H9 (cell line): ENCODE measurements at regions not wholly inside any gene's neighbourhood (a gene's known extent, or its start where the extent isn't known, plus 50 kb on each side); places are given as distances from the start of the nearest gene placed in this dataset.

Experiments
- DNase-seq: peaks from one replicate; pipeline ENCODE4 v3.0.0-alpha.2; 2017
- H2AFZ ChIP-seq: one replicate; pipeline ENCODE4 v1.6.1; 2013; ENCODE audit warnings: mild to moderate bottlenecking, low read length, control low read depth, moderate library complexity
- H2AK5ac ChIP-seq: 2 replicates; pipeline ENCODE4 v1.6.1; 2013; ENCODE audit warnings: low read length, control low read depth, mixed read lengths; ENCODE audit not compliant: insufficient read length
- H2BK120ac ChIP-seq: one replicate; pipeline ENCODE4 v1.6.1; 2013; ENCODE audit warnings: low read depth, mild to moderate bottlenecking, low read length, control low read depth, inconsistent platforms; ENCODE audit not compliant: poor library complexity, severe bottlenecking
- H2BK12ac ChIP-seq: 2 replicates; pipeline ENCODE4 v1.6.1; 2013; ENCODE audit warnings: low read length, control low read depth, mixed read lengths, low read depth; ENCODE audit not compliant: insufficient read length
- H2BK15ac ChIP-seq: 2 replicates; pipeline ENCODE4 v1.6.1; 2013; ENCODE audit warnings: low read depth, low read length, control low read depth
- H2BK20ac ChIP-seq: one replicate; pipeline ENCODE4 v1.6.1; 2013; ENCODE audit warnings: low read depth, mild to moderate bottlenecking, low read length, control low read depth, inconsistent platforms; ENCODE audit not compliant: poor library complexity, severe bottlenecking
- H2BK5ac ChIP-seq: 2 replicates; pipeline ENCODE4 v1.6.1; 2013; ENCODE audit warnings: low read length, control low read depth, mixed read lengths; ENCODE audit not compliant: insufficient read length
- H3K14ac ChIP-seq: 2 replicates; pipeline ENCODE4 v1.6.1; 2013; ENCODE audit warnings: low read length, control low read depth; ENCODE audit not compliant: insufficient read depth
- H3K18ac ChIP-seq: 2 replicates; pipeline ENCODE4 v1.6.1; 2013; ENCODE audit warnings: low read depth, mild to moderate bottlenecking, mixed read lengths, low read length, control low read depth; ENCODE audit not compliant: insufficient read length
- H3K23ac ChIP-seq: 2 replicates; pipeline ENCODE4 v1.6.1; 2013; ENCODE audit warnings: low read length, control low read depth, mixed read lengths, low read depth; ENCODE audit not compliant: insufficient read length
- H3K23me2 ChIP-seq: 2 replicates; pipeline ENCODE4 v1.6.1; 2013; ENCODE audit warnings: low read depth, mild to moderate bottlenecking, mixed read lengths, low read length, control low read depth; ENCODE audit not compliant: insufficient read length, poor library complexity, severe bottlenecking
- H3K27ac ChIP-seq: 2 replicates; pipeline ENCODE4 v1.5.1; 2013; ENCODE audit warnings: low read length, control low read depth, mixed read lengths, low read depth; ENCODE audit not compliant: insufficient read length
- H3K27me3 ChIP-seq: 2 replicates; pipeline ENCODE4 v1.6.1; 2013; ENCODE audit warnings: low read length, control low read depth, inconsistent platforms; ENCODE audit not compliant: insufficient read depth
- H3K4ac ChIP-seq: 2 replicates; pipeline ENCODE4 v1.6.1; 2013; ENCODE audit warnings: low read depth, mild to moderate bottlenecking, control low read depth, inconsistent platforms, low read length, moderate library complexity
- H3K4me1 ChIP-seq: 2 replicates; pipeline ENCODE4 v1.6.1; 2013; ENCODE audit warnings: low read length, control low read depth, inconsistent platforms; ENCODE audit not compliant: insufficient read depth
- H3K4me2 ChIP-seq: 2 replicates; pipeline ENCODE4 v1.6.1; 2013; ENCODE audit warnings: low read length, control low read depth, mixed read lengths; ENCODE audit not compliant: insufficient read length, insufficient read depth
- H3K56ac ChIP-seq: 2 replicates; pipeline ENCODE4 v1.6.1; 2013; ENCODE audit warnings: low read depth, mild to moderate bottlenecking, mixed read lengths, low read length, control low read depth; ENCODE audit not compliant: insufficient read length
- H3K79me1 ChIP-seq: 2 replicates; pipeline ENCODE4 v1.6.1; 2013; ENCODE audit warnings: low read depth, mild to moderate bottlenecking, moderate library complexity, low read length, control low read depth, inconsistent platforms; ENCODE audit not compliant: insufficient read depth, poor library complexity, severe bottlenecking
- H3K79me2 ChIP-seq: 2 replicates; pipeline ENCODE4 v1.6.1; 2013; ENCODE audit warnings: low read length, control low read depth, inconsistent platforms; ENCODE audit not compliant: insufficient read depth
- H3K9ac ChIP-seq: 2 replicates; pipeline ENCODE4 v1.6.1; 2013; ENCODE audit warnings: low read length, control low read depth, mixed read lengths; ENCODE audit not compliant: insufficient read length; ENCODE audit errors: extremely low read depth
- H3K9me3 ChIP-seq: one replicate; pipeline ENCODE4 v1.6.1; 2013; ENCODE audit warnings: low read depth, low read length, inconsistent platforms; ENCODE audit not compliant: control insufficient read depth
- H3T11ph ChIP-seq: one replicate; pipeline ENCODE4 v1.6.1; 2013; ENCODE audit warnings: mild to moderate bottlenecking, low read length, control low read depth, inconsistent platforms
- H4K20me1 ChIP-seq: one replicate; pipeline ENCODE4 v1.6.1; 2013; ENCODE audit not compliant: control insufficient read depth, insufficient read length, insufficient read depth
- H4K5ac ChIP-seq: 2 replicates; pipeline ENCODE4 v1.6.1; 2013; ENCODE audit warnings: low read depth, mild to moderate bottlenecking, mixed read lengths, low read length, control low read depth; ENCODE audit not compliant: insufficient read length
- H4K8ac ChIP-seq: replicated peaks from 2 replicates; pipeline ENCODE4 v1.6.1; 2013; ENCODE audit warnings: low read length, control low read depth, mixed read lengths, low read depth; ENCODE audit not compliant: insufficient read length
- H4K91ac ChIP-seq: 2 replicates; pipeline ENCODE4 v1.6.1; 2013; ENCODE audit warnings: low read depth, mild to moderate bottlenecking, moderate library complexity, mixed read lengths, low read length, control low read depth; ENCODE audit not compliant: insufficient read length
- H3K27ac Mint-ChIP-seq, 3 experiments: 2 replicates in 2 of 3; 3 replicates in 1 of 3; pipeline ENCODE4 v1.8.0; 2020 to 2021; ENCODE audit warnings: mixed read lengths in 3 of 3, mild to moderate bottlenecking in 1 of 3, moderate library complexity in 1 of 3
- H3K27me3 Mint-ChIP-seq: 2 replicates; pipeline ENCODE4 v1.8.0; 2021; ENCODE audit warnings: low read depth, mild to moderate bottlenecking, moderate library complexity, mixed read lengths
- H3K36me3 Mint-ChIP-seq, 3 experiments: 2 replicates in 2 of 3; 3 replicates in 1 of 3; pipeline ENCODE4 v1.8.0; 2020 to 2021; ENCODE audit warnings: low read depth in 3 of 3, mixed read lengths in 3 of 3; ENCODE audit not compliant: insufficient read depth in 1 of 3
- H3K4me1 Mint-ChIP-seq, 2 experiments: 2 replicates each; pipeline ENCODE4 v1.8.0; 2020; ENCODE audit warnings: mixed read lengths in 2 of 2
- H3K4me3 Mint-ChIP-seq, 2 experiments: 2 replicates in 1 of 2; 3 replicates in 1 of 2; pipeline ENCODE4 v1.8.0; 2020 to 2021; ENCODE audit warnings: mild to moderate bottlenecking in 2 of 2, mixed read lengths in 2 of 2, moderate library complexity in 1 of 2
- H3K9me3 Mint-ChIP-seq, 2 experiments: 2 replicates in 1 of 2; 3 replicates in 1 of 2; pipeline ENCODE4 v1.8.0; 2020; ENCODE audit warnings: mild to moderate bottlenecking in 2 of 2, mixed read lengths in 2 of 2, moderate library complexity in 1 of 2
- WGBS: extraction: QIAGEN DNeasy Blood & Tissue Kit; methylation state at CpG from one replicate; pipeline ENCODE4 v1.1.7; 2013; ENCODE audit warnings: missing lambda C conversion rate, low lambda C conversion rate, mixed read lengths; ENCODE audit not compliant: insufficient read length; ENCODE audit errors: extremely low coverage; 5-methylcytosine and 5-hydroxymethylcytosine counted together
- TF ChIP-seq, protein P1 (sequence below): fragments of 200-600 bp; sonication (generic); conservative IDR thresholded peaks from 3 replicates; pipeline ENCODE4 v1.8.0; 2021; ENCODE audit warnings: antibody characterized with exemption, mild to moderate bottlenecking

DNA sequence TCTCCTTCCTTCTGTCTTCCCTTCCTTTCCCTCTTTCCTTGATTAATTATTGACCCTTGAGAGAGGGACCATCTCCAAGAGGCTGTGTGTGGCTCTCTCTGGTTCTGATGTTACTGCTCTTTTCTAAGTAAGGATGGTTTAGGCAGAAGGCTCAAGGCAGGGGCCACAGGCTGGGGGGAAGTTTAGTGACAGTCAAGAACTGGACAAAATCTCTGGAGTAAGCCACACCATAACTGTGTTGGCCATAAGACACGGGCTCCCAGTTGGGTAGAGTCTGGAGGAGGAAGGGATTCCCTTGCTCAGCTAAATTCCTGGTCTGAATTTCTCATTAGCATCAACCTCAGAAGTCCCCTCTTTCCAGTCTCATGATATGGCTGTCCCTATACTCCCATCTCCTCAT is 74.7 kb downstream of the BUD13 start:
- Histone ChIP-seq H3K4me1 (no peaks in the 10 kb centered on the region; the same call in 1 of the 2 replicates), H3K18ac (no peak overlapping the region), H3K9me3 (no peaks in the 10 kb centered on the region), H2BK12ac (no peak overlapping the region), H3K27me3 (no peaks in the 10 kb centered on the region), H3K79me2 (no peaks in the 10 kb centered on the region), H4K20me1 (no peaks in the 10 kb centered on the region), H3K23ac (no peak overlapping the region), H2BK5ac (no peak overlapping the region), H3T11ph (no peak overlapping the region), H2AFZ (no peak overlapping the region), H4K5ac (no peak overlapping the region), H4K8ac (no peak overlapping the region), H3K14ac (no peak overlapping the region), H3K79me1 (no peaks in the 10 kb centered on the region), H3K27ac (no peak overlapping the region), H2BK120ac (no peak overlapping the region), H3K9ac (no peak overlapping the region), H3K56ac (no peak overlapping the region), H3K4ac (no peak overlapping the region), H4K91ac (no peak overlapping the region), H2BK20ac (no peak overlapping the region), H3K23me2 (no peaks in the 10 kb centered on the region), H2BK15ac (no peak overlapping the region), H3K4me2 (no peak overlapping the region), H2AK5ac (no peak overlapping the region)
- DNase-seq: no peak
- peaks cover 13% of the 10 kb centered on the region for H3K27me3 Mint-ChIP-seq
- no peak overlapping the region for H3K4me3 Mint-ChIP-seq
- H3K9me3 Mint-ChIP-seq: no peaks in the 10 kb centered on the region
- TF ChIP-seq, protein P1, sequence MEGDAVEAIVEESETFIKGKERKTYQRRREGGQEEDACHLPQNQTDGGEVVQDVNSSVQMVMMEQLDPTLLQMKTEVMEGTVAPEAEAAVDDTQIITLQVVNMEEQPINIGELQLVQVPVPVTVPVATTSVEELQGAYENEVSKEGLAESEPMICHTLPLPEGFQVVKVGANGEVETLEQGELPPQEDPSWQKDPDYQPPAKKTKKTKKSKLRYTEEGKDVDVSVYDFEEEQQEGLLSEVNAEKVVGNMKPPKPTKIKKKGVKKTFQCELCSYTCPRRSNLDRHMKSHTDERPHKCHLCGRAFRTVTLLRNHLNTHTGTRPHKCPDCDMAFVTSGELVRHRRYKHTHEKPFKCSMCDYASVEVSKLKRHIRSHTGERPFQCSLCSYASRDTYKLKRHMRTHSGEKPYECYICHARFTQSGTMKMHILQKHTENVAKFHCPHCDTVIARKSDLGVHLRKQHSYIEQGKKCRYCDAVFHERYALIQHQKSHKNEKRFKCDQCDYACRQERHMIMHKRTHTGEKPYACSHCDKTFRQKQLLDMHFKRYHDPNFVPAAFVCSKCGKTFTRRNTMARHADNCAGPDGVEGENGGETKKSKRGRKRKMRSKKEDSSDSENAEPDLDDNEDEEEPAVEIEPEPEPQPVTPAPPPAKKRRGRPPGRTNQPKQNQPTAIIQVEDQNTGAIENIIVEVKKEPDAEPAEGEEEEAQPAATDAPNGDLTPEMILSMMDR: no peak
- no peak overlapping the region for H3K27ac Mint-ChIP-seq
- H3K4me1 Mint-ChIP-seq: peaks cover 12 to 30% of the 10 kb centered on the region in 2 experiments
- H3K36me3 Mint-ChIP-seq: no peaks in the 10 kb centered on the region
- no CpG with 5 or more reads among the region's 1 CpG for WGBS
